ENCODE measurements at regions not wholly inside any gene's neighbourhood (a gene's known extent, or its start where the extent isn't known, plus 50 kb on each side); places are given as distances from the start of the nearest gene placed in this dataset.

GRCh38 chr11:71075116-71075720, 177.2 kb downstream of the SHANK2 start:
- DNase-seq (ENCODE audit: low spot score in 2 of 2), result no peak
- H3K4me1 ChIP-seq, result no peaks in the 10 kb centered on the region
- WGBS, result 79% methylated on average over 13 of the region's 14 CpGs
- no peaks in the 10 kb centered on the region for H3K9me3 ChIP-seq
- TF ChIP-seq CTCF (IDR thresholded peaks at IDR 0.05) (no peak), EP300 (IDR thresholded peaks at IDR 0.05) (no peak), POLR2A (IDR thresholded peaks at IDR 0.05) (no peak), POLR2AphosphoS5 (IDR thresholded peaks at IDR 0.05) (no peak)
- H3K4me3 ChIP-seq, result no peak overlapping the region
- H3K27ac ChIP-seq, result no peak overlapping the region
- peaks cover 9% of the 10 kb centered on the region for H3K27me3 ChIP-seq
- H3K36me3 ChIP-seq, result no peaks in the 10 kb centered on the region

GRCh38 chr11:71071736-71072509, 180.5 kb downstream of the SHANK2 start:
- H3K27ac ChIP-seq, result no peak overlapping the region
- no peaks in the 10 kb centered on the region for H3K9me3 ChIP-seq
- peaks cover 9% of the 10 kb centered on the region for H3K27me3 ChIP-seq
- WGBS, result 86% methylated on average over 8 of the region's 15 CpGs
- no peaks in the 10 kb centered on the region for H3K4me1 ChIP-seq
- TF ChIP-seq POLR2AphosphoS5 (IDR thresholded peaks at IDR 0.05), result no peak
- TF ChIP-seq EP300 (IDR thresholded peaks at IDR 0.05), result no peak
- TF ChIP-seq POLR2A (IDR thresholded peaks at IDR 0.05), result no peak
- no peak for TF ChIP-seq CTCF (IDR thresholded peaks at IDR 0.05)
- H3K4me3 ChIP-seq, result no peak overlapping the region
- H3K36me3 ChIP-seq, result no peaks in the 10 kb centered on the region
- no peak for DNase-seq (ENCODE audit: low spot score in 2 of 2)

- Histone ChIP-seq H3K4me1 (no peaks in the 10 kb centered on the region), H3K9me3 (no peaks in the 10 kb centered on the region), H3K27me3 (peaks cover 9% of the 10 kb centered on the region), H3K36me3 (no peaks in the 10 kb centered on the region), H3K4me3 (no peak overlapping the region), H3K27ac (no peak overlapping the region)
- WGBS, result 67% methylated on average over 12 of the region's 12 CpGs
- no peak for DNase-seq (ENCODE audit: low spot score in 2 of 2)
- no peak for TF ChIP-seq CTCF (IDR thresholded peaks at IDR 0.05)
- no peak for TF ChIP-seq POLR2A (IDR thresholded peaks at IDR 0.05)
- TF ChIP-seq POLR2AphosphoS5 (IDR thresholded peaks at IDR 0.05), result no peak
- TF ChIP-seq EP300 (IDR thresholded peaks at IDR 0.05), result no peak
Measured at GRCh38 chr11:71070490-71071453, 181.6 kb downstream of the SHANK2 start.

GRCh38 chr11:71068963-71069362, 183.4 kb downstream of the SHANK2 start:
- no peak overlapping the region for H3K27ac ChIP-seq
- no peaks in the 10 kb centered on the region for H3K9me3 ChIP-seq
- no peak for TF ChIP-seq EP300 (IDR thresholded peaks at IDR 0.05)
- TF ChIP-seq CTCF (IDR thresholded peaks at IDR 0.05), result no peak
- TF ChIP-seq POLR2AphosphoS5 (IDR thresholded peaks at IDR 0.05), result no peak
- TF ChIP-seq POLR2A (IDR thresholded peaks at IDR 0.05), result no peak
- no peak for DNase-seq (ENCODE audit: low spot score in 2 of 2)
- H3K27me3 ChIP-seq, result peaks cover 20% of the 10 kb centered on the region
- H3K4me1 ChIP-seq, result no peaks in the 10 kb centered on the region
- 88% methylated on average over 1 of the region's 1 CpG for WGBS
- no peak overlapping the region for H3K4me3 ChIP-seq
- H3K36me3 ChIP-seq, result no peaks in the 10 kb centered on the region
